H1 (cell line): ENCODE measurements at regions not wholly inside any gene's neighbourhood (a gene's known extent, or its start where the extent isn't known, plus 50 kb on each side); places are given as distances from the start of the nearest gene placed in this dataset.

ENCODE experiments used
- CTCF ChIA-PET: fragments of 300-600 bp; sonication (Branson Sonifier 250); formaldehyde crosslinking; loops from one replicate; lab custom pipeline; 2021; ENCODE audit not compliant: partially characterized antibody; lab: Charles Lee
- POLR2A ChIA-PET: fragments of 300-600 bp; sonication (Branson Sonifier 250); formaldehyde crosslinking; loops from one replicate; lab custom pipeline; 2021; ENCODE audit warnings: inconsistent platforms; ENCODE audit not compliant: partially characterized antibody; lab: Charles Lee
- DNase-seq, 2 experiments: peaks; one replicate each; pipeline versions ENCODE4 v3.0.0 to v3.0.0-alpha.2; 2010 to 2022; ENCODE audit warnings: low spot score in 2 of 2, low read depth in 1 of 2, mixed read lengths in 1 of 2
- FAIRE-seq: peaks from 2 replicates; lab custom pipeline; 2011; peaks lifted over from hg19 to GRCh38; lab: Jason Lieb, UNC
- H2AFZ ChIP-seq: 2 replicates; pipeline ENCODE4 v1.8.1; 2012; ENCODE audit warnings: low read length, inconsistent platforms
- H2AK5ac ChIP-seq: 2 replicates; pipeline ENCODE4 v1.6.1; 2013; ENCODE audit warnings: low read depth, low read length
- H2BK120ac ChIP-seq: replicated peaks from 2 replicates; pipeline ENCODE3; 2013; ENCODE audit warnings: low read depth, low read length, inconsistent platforms
- H2BK12ac ChIP-seq: 2 replicates; pipeline ENCODE4 v1.6.1; 2013; ENCODE audit warnings: low read depth, low read length
- H2BK15ac ChIP-seq: 2 replicates; pipeline ENCODE4 v1.6.1; 2013; ENCODE audit warnings: low read length
- H2BK20ac ChIP-seq: 2 replicates; pipeline ENCODE4 v1.6.1; 2013; ENCODE audit warnings: low read length
- H2BK5ac ChIP-seq: 2 replicates; pipeline ENCODE4 v1.6.1; 2013; ENCODE audit warnings: low read depth, low read length
- H3K14ac ChIP-seq: 2 replicates; pipeline ENCODE4 v1.6.1; 2013; ENCODE audit warnings: inconsistent platforms; ENCODE audit not compliant: insufficient read length
- H3K18ac ChIP-seq: 2 replicates; pipeline ENCODE4 v1.6.1; 2013; ENCODE audit warnings: low read length; ENCODE audit errors: extremely low read depth
- H3K23ac ChIP-seq: 2 replicates; pipeline ENCODE4 v1.6.1; 2013; ENCODE audit warnings: inconsistent platforms; ENCODE audit not compliant: insufficient read length
- H3K23me2 ChIP-seq: 2 replicates; pipeline ENCODE4 v1.6.1; 2013; ENCODE audit warnings: low read depth, low read length
- H3K27ac ChIP-seq: 2 replicates; pipeline ENCODE4 v1.6.1; 2011; ENCODE audit warnings: low read depth, low read length, inconsistent platforms
- H3K27me3 ChIP-seq, 4 experiments: replicated peaks in 1 of 4; 1 replicate in 1 of 4; 2 replicates in 3 of 4; pipeline versions ENCODE4 v1.6.1 to v1.8.1; 2011 to 2013; ENCODE audit warnings: low read length in 3 of 4, mild to moderate bottlenecking in 3 of 4, inconsistent platforms in 2 of 4, mixed read lengths in 2 of 4, moderate library complexity in 1 of 4; ENCODE audit not compliant: control insufficient read depth in 3 of 4, insufficient read depth in 3 of 4; ENCODE audit errors: extremely low read depth in 1 of 4
- H3K36me3 ChIP-seq, 4 experiments: 2 replicates each; pipeline versions ENCODE4 v1.6.1 to v1.8.1; 2011 to 2013; ENCODE audit warnings: mild to moderate bottlenecking in 4 of 4, low read length in 3 of 4, moderate library complexity in 2 of 4, control low read depth in 1 of 4, inconsistent platforms in 1 of 4; ENCODE audit not compliant: insufficient read depth in 4 of 4, control insufficient read depth in 2 of 4
- H3K4ac ChIP-seq: replicated peaks from 2 replicates; pipeline ENCODE3; 2013; ENCODE audit warnings: low read length, low read depth, mixed read lengths, inconsistent platforms; ENCODE audit not compliant: insufficient read length
- H3K4me1 ChIP-seq, 4 experiments: replicated peaks in 1 of 4; 1 replicate in 1 of 4; 2 replicates in 3 of 4; pipeline versions ENCODE4 v1.6.1 to v1.8.1; 2011 to 2013; ENCODE audit warnings: low read length in 3 of 4, inconsistent platforms in 2 of 4, mixed read lengths in 1 of 4; ENCODE audit not compliant: insufficient read depth in 4 of 4, control insufficient read depth in 3 of 4
- H3K4me2 ChIP-seq, 2 experiments: 2 replicates each; pipeline versions ENCODE4 v1.6.1 to v1.8.1; 2011 to 2013; ENCODE audit warnings: low read depth in 2 of 2, low read length in 2 of 2, control low read depth in 1 of 2, inconsistent platforms in 1 of 2, mild to moderate bottlenecking in 1 of 2; ENCODE audit not compliant: insufficient read depth in 1 of 2
- H3K4me3 ChIP-seq, 4 experiments: fragments of 200-600, 300-600 bp in 1 of 4; sonication (generic), shearing (Covaris generic), sonication (Bioruptor Twin) in 1 of 4; 2 replicates each; pipeline versions ENCODE4 v1.5.1 to v1.8.1; 2011 to 2016; ENCODE audit warnings: low read length in 4 of 4, low read depth in 3 of 4, control low read depth in 2 of 4, inconsistent platforms in 2 of 4, mild to moderate bottlenecking in 2 of 4, mixed read lengths in 1 of 4, moderate library complexity in 1 of 4; ENCODE audit not compliant: insufficient read depth in 2 of 4; ENCODE audit errors: extremely low read depth in 1 of 4
- H3K56ac ChIP-seq: replicated peaks from 2 replicates; pipeline ENCODE3; 2013; ENCODE audit warnings: low read depth, mild to moderate bottlenecking, mixed read lengths, low read length, inconsistent platforms; ENCODE audit not compliant: insufficient read length
- H3K79me1 ChIP-seq: 2 replicates; pipeline ENCODE4 v1.6.1; 2013; ENCODE audit warnings: low read depth, low read length, control low read depth
- H3K79me2 ChIP-seq, 2 experiments: 2 replicates each; pipeline versions ENCODE4 v1.6.1 to v1.8.1; 2012 to 2013; ENCODE audit warnings: low read length in 2 of 2, mild to moderate bottlenecking in 2 of 2, inconsistent platforms in 1 of 2; ENCODE audit not compliant: insufficient read depth in 2 of 2, control insufficient read depth in 1 of 2
- H3K9ac ChIP-seq, 4 experiments: replicated peaks in 1 of 4; 1 replicate in 1 of 4; 2 replicates in 3 of 4; pipeline versions ENCODE4 v1.6.1 to v1.8.1; 2011 to 2013; ENCODE audit warnings: low read depth in 3 of 4, low read length in 3 of 4, control low read depth in 2 of 4, mild to moderate bottlenecking in 2 of 4, moderate library complexity in 2 of 4, inconsistent platforms in 1 of 4; ENCODE audit errors: extremely low read depth in 1 of 4
- H3K9me3 ChIP-seq, 2 experiments: 2 replicates each; pipeline versions ENCODE4 v1.6.1 to v1.8.1; 2012 to 2013; ENCODE audit warnings: mild to moderate bottlenecking in 2 of 2, moderate library complexity in 2 of 2, control low read depth in 1 of 2, inconsistent platforms in 1 of 2, low read depth in 1 of 2, low read length in 1 of 2, mixed read lengths in 1 of 2; ENCODE audit not compliant: insufficient read depth in 2 of 2
- H4K20me1 ChIP-seq, 2 experiments: replicated peaks in 1 of 2; 2 replicates each; pipeline versions ENCODE3 to v1.8.1; 2011 to 2013; ENCODE audit warnings: inconsistent platforms in 2 of 2, low read length in 2 of 2, mild to moderate bottlenecking in 1 of 2; ENCODE audit not compliant: insufficient read depth in 2 of 2, control insufficient read depth in 1 of 2
- H4K5ac ChIP-seq: 2 replicates; pipeline ENCODE4 v1.6.1; 2013; ENCODE audit warnings: low read length, low read depth, mixed read lengths, inconsistent platforms; ENCODE audit not compliant: insufficient read length
- H4K8ac ChIP-seq: 2 replicates; pipeline ENCODE4 v1.8.0; 2013; ENCODE audit warnings: mild to moderate bottlenecking, moderate library complexity, low read length, inconsistent platforms; ENCODE audit not compliant: insufficient read depth; ENCODE audit errors: extremely low read depth
- H4K91ac ChIP-seq: replicated peaks from 2 replicates; pipeline ENCODE3; 2013; ENCODE audit warnings: low read length, mixed read lengths, inconsistent platforms; ENCODE audit not compliant: insufficient read length
- BACH1 ChIP-seq: IDR thresholded peaks from 2 replicates; pipeline ENCODE4 v1.6.1; 2012; ENCODE audit warnings: low read length, improper control_type of control experiment
- BRCA1 ChIP-seq: IDR thresholded peaks from 2 replicates; pipeline ENCODE4 v1.6.1; 2012; ENCODE audit warnings: low read depth, low read length, improper control_type of control experiment
- CREB1 ChIP-seq: IDR thresholded peaks from 2 replicates; pipeline ENCODE4 v1.6.1; 2012; ENCODE audit warnings: inconsistent platforms
- CTCF ChIP-seq, 3 experiments: IDR thresholded peaks; 1 replicate in 2 of 3; 2 replicates in 1 of 3; pipeline versions ENCODE4 v1.5.1 to v1.6.1; 2011; ENCODE audit warnings: low read length in 3 of 3, mild to moderate bottlenecking in 3 of 3, inconsistent platforms in 2 of 3, low read depth in 1 of 3, moderate library complexity in 1 of 3; ENCODE audit not compliant: insufficient read depth in 1 of 3; ENCODE audit errors: control extremely low read depth in 1 of 3
- JUN ChIP-seq: IDR thresholded peaks from 2 replicates; pipeline ENCODE4 v1.6.1; 2011; ENCODE audit warnings: low read depth, mild to moderate bottlenecking, improper control_type of control experiment, low read length
- NRF1 ChIP-seq: IDR thresholded peaks from 2 replicates; pipeline ENCODE4 v1.6.1; 2011; ENCODE audit warnings: mild to moderate bottlenecking, low read depth, low read length, improper control_type of control experiment
- SIN3A ChIP-seq, 2 experiments: IDR thresholded peaks in 1 of 2; conservative IDR thresholded peaks in 1 of 2; 2 replicates each; pipeline ENCODE4 v1.6.1; 2011 to 2012; ENCODE audit warnings: low read length in 2 of 2, improper control_type of control experiment in 1 of 2, low read depth in 1 of 2, mild to moderate bottlenecking in 1 of 2
- SIRT6 ChIP-seq: IDR thresholded peaks from one replicate; pipeline ENCODE4 v1.7.1; 2012; ENCODE audit warnings: low read length, inconsistent platforms
- SP4 ChIP-seq: IDR thresholded peaks from 2 replicates; pipeline ENCODE4 v1.6.1; 2012; ENCODE audit warnings: low read length, inconsistent platforms
- SUZ12 ChIP-seq: fragments of 200-600 bp; sonication (generic); IDR thresholded peaks from 2 replicates; pipeline ENCODE4 v1.6.1; 2012; ENCODE audit warnings: mild to moderate bottlenecking, inconsistent platforms, low read length, moderate library complexity, mixed read lengths
- TAF1 ChIP-seq: IDR thresholded peaks from 2 replicates; pipeline ENCODE4 v1.6.1; 2011; ENCODE audit warnings: mild to moderate bottlenecking, low read depth, low read length
- WGBS, 2 experiments: shearing (Covaris generic) in 1 of 2; methylation state at CpG; one replicate each; pipeline versions ENCODE4 v1.1.6 to v1.1.7; 2013 to 2015; ENCODE audit warnings: low lambda C conversion rate in 2 of 2, mixed read lengths in 2 of 2, inconsistent platforms in 1 of 2, low coverage in 1 of 2, missing lambda C conversion rate in 1 of 2; ENCODE audit not compliant: insufficient replicate concordance in 2 of 2, insufficient coverage in 1 of 2, insufficient read length in 1 of 2; ENCODE audit errors: extremely low coverage in 1 of 2, missing lambda C conversion rate in 1 of 2; 5-methylcytosine and 5-hydroxymethylcytosine counted together
- TF ChIP-seq, protein P1 (sequence below): IDR thresholded peaks from 2 replicates; pipeline ENCODE4 v1.6.1; 2011; ENCODE audit warnings: low read length, improper control_type of control experiment

DNA sequence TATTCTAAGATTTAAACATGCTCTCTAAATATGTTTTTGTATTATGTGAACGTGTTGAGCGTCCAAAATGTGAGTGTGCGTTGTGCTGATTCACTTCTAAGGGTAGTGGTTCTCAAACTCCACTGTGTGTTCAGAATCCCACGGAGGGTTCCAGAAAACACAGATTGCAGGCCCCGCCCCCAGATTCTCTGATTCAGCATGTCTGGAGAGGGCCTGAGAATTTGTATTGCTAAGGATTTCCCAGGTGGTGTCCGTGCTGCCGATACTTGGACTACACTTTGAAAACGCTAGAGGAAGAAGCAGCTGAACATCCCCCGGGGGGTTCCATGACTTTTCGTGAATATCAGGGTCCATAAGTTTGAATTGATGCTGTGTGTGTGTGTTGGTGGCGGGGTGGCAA, 1043.2 kb upstream of the WWC1 start:
- WGBS, 2 experiments = 90% methylated on average over 11 of the region's 11 CpGs; no CpG with 5 or more reads in 1 of the 2 experiments
- Histone ChIP-seq H3K79me2 (no peaks in the 10 kb centered on the region), H2BK20ac (no peak overlapping the region; the same call in 1 of the 2 replicates), H3K14ac (no peak overlapping the region), H3K4me2 (no peak overlapping the region), H3K27ac (no peak overlapping the region), H3K56ac (no peak overlapping the region), H3K79me1 (no peaks in the 10 kb centered on the region), H3K23me2 (no peaks in the 10 kb centered on the region), H3K9me3 (no peaks in the 10 kb centered on the region), H2BK12ac (no peak overlapping the region), H2AFZ (no peak overlapping the region), H3K4me3 (no peak overlapping the region), H4K5ac (no peak overlapping the region), H2BK15ac (no peak overlapping the region), H3K9ac (no peak overlapping the region), H3K36me3 (no peaks in the 10 kb centered on the region), H3K4ac (no peak overlapping the region), H3K23ac (no peak overlapping the region), H2BK5ac (no peak overlapping the region), H3K27me3 (no peaks in the 10 kb centered on the region), H2BK120ac (no peak overlapping the region), H2AK5ac (no peak overlapping the region), H4K20me1 (no peaks in the 10 kb centered on the region), H3K4me1 (no peaks in the 10 kb centered on the region; a peak in 2 of 7 replicates), H4K8ac (no peak overlapping the region), H3K18ac (no peak overlapping the region), H4K91ac (no peak overlapping the region)
- POLR2A ChIA-PET = no interaction called here
- DNase-seq (no peak), FAIRE-seq (no peak)
- CTCF ChIA-PET = interaction anchor here (0.9 to 1.9 kb wide), 2 partner anchors 10 to 285 kb away, joined by 3 to 5 read pairs; no protein-coding TSS in a partner anchor
- no peak for TF ChIP-seq SP4
- TF ChIP-seq CTCF (IDR thresholded peaks at IDR 0.05; ENCODE audit: control extremely low read depth in 1 of 3, insufficient read depth in 1 of 3, low read depth in 1 of 3, low read length in 3 of 3) = no peak
- TF ChIP-seq, protein P1, sequence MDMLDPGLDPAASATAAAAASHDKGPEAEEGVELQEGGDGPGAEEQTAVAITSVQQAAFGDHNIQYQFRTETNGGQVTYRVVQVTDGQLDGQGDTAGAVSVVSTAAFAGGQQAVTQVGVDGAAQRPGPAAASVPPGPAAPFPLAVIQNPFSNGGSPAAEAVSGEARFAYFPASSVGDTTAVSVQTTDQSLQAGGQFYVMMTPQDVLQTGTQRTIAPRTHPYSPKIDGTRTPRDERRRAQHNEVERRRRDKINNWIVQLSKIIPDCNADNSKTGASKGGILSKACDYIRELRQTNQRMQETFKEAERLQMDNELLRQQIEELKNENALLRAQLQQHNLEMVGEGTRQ = no peak
- TF ChIP-seq BRCA1 = no peak
- TF ChIP-seq SUZ12 = no peak
- TF ChIP-seq SIRT6 = no peak
- TF ChIP-seq BACH1 = no peak
- no peak for TF ChIP-seq CREB1
- no peak for TF ChIP-seq JUN
- no peak for TF ChIP-seq SIN3A (conservative IDR thresholded peaks at IDR 0.05 in 1 of 2, IDR thresholded peaks at IDR 0.05 in 1 of 2; ENCODE audit: low read depth in 1 of 2, low read length in 2 of 2)
- TF ChIP-seq TAF1 = no peak
- no peak for TF ChIP-seq NRF1
